HEK293 (cell line): ENCODE measurements at regions not wholly inside any gene's neighbourhood (a gene's known extent, or its start where the extent isn't known, plus 50 kb on each side); places are given as distances from the start of the nearest gene placed in this dataset.

ENCODE experiments used
- CTCF ChIA-PET: fragments of 350-600 bp; formaldehyde crosslinking; extraction: SDS; loops from one replicate; lab custom pipeline; 2021; ENCODE audit warnings: antibody characterized with exemption; lab: Yijun Ruan, JAX
- POLR2A ChIA-PET: fragments of 300-600 bp; formaldehyde crosslinking; extraction: SDS; loops from one replicate; lab custom pipeline; 2020; ENCODE audit warnings: antibody characterized with exemption, inconsistent platforms; lab: Yijun Ruan, JAX
- H3K27ac ChIP-seq: fragments of 200-500 bp; sonication (Bioruptor generic); 2 replicates; pipeline ENCODE4 v1.5.1; 2014; ENCODE audit warnings: low read depth, low read length, control low read depth, inconsistent platforms; ENCODE audit errors: extremely low read depth
- H3K36me3 ChIP-seq, 2 experiments: fragments of 200-500 bp in 1 of 2; sonication (Bioruptor generic) in 1 of 2; 1 replicate in 1 of 2; 2 replicates in 1 of 2; pipeline ENCODE4 v1.5.1; 2014 to 2017; ENCODE audit warnings: inconsistent platforms in 2 of 2, low read length in 2 of 2; ENCODE audit not compliant: control insufficient read depth in 2 of 2, insufficient read depth in 1 of 2
- H3K4me1 ChIP-seq: fragments of 200-500 bp; sonication (Bioruptor generic); 2 replicates; pipeline ENCODE4 v1.5.1; 2014; ENCODE audit warnings: mild to moderate bottlenecking, low read length, inconsistent platforms; ENCODE audit not compliant: control insufficient read depth, insufficient read depth
- H3K4me3 ChIP-seq: 2 replicates; pipeline ENCODE4 v1.5.1; 2011; ENCODE audit warnings: low read depth, mild to moderate bottlenecking, control low read depth, low read length, moderate library complexity
- H3K9me3 ChIP-seq: fragments of 200-500 bp; sonication (Bioruptor generic); 2 replicates; pipeline ENCODE4 v1.5.1; 2014; ENCODE audit warnings: low read depth, low read length, inconsistent platforms; ENCODE audit not compliant: control insufficient read depth, insufficient read depth
- BCL11A ChIP-seq: fragments of 450-650 bp; formaldehyde crosslinking; IDR thresholded peaks from 2 replicates; pipeline ENCODE4 v1.5.1; 2016; ENCODE audit warnings: low read depth, missing biosample characterization, missing genetic modification characterization
- RBAK ChIP-seq: fragments of 450-650 bp; formaldehyde crosslinking; IDR thresholded peaks from 2 replicates; pipeline ENCODE4 v1.5.1; 2016; ENCODE audit warnings: missing biosample characterization, missing genetic modification characterization
- SETDB1 ChIP-seq: IDR thresholded peaks from one replicate; pipeline ENCODE4 v1.6.1; 2017; ENCODE audit warnings: mild to moderate bottlenecking, low read length, moderate library complexity, mixed read lengths; ENCODE audit not compliant: insufficient read length
- ZIC2 ChIP-seq: fragments of 450-650 bp; formaldehyde crosslinking; IDR thresholded peaks from 2 replicates; pipeline ENCODE4 v1.5.1; 2016; ENCODE audit warnings: missing biosample characterization, missing genetic modification characterization
- ZNF155 ChIP-seq: fragments of 450-650 bp; formaldehyde crosslinking; IDR thresholded peaks from 2 replicates; pipeline ENCODE4 v1.5.1; 2016; ENCODE audit warnings: missing biosample characterization, missing genetic modification characterization
- ZNF341 ChIP-seq: fragments of 450-650 bp; formaldehyde crosslinking; IDR thresholded peaks from 2 replicates; pipeline ENCODE4; 2016; ENCODE audit warnings: low read depth, missing biosample characterization, missing genetic modification characterization
- ZNF544 ChIP-seq: fragments of 450-650 bp; formaldehyde crosslinking; IDR thresholded peaks from 2 replicates; pipeline ENCODE4 v1.5.0; 2017; ENCODE audit warnings: missing biosample characterization, missing genetic modification characterization
- ZNF549 ChIP-seq: fragments of 450-650 bp; IDR thresholded peaks from 2 replicates; pipeline ENCODE4 v1.5.1; 2018; ENCODE audit warnings: missing biosample characterization, missing genetic modification characterization, mild to moderate bottlenecking, inconsistent platforms, moderate library complexity
- ZNF624 ChIP-seq: fragments of 450-650 bp; formaldehyde crosslinking; IDR thresholded peaks from 2 replicates; pipeline ENCODE4 v1.5.1; 2017; ENCODE audit warnings: missing biosample characterization, missing genetic modification characterization
- ZNF654 ChIP-seq: fragments of 450-650 bp; formaldehyde crosslinking; IDR thresholded peaks from 2 replicates; pipeline ENCODE4 v1.5.1; 2016; ENCODE audit warnings: low read depth, missing biosample characterization, missing genetic modification characterization
- ZNF664 ChIP-seq: fragments of 450-650 bp; formaldehyde crosslinking; IDR thresholded peaks from 2 replicates; pipeline ENCODE4 v1.5.1; 2016; ENCODE audit warnings: missing biosample characterization, missing genetic modification characterization
- ZNF843 ChIP-seq: fragments of 450-650 bp; formaldehyde crosslinking; IDR thresholded peaks from 2 replicates; pipeline ENCODE4 v1.5.1; 2016; ENCODE audit warnings: missing biosample characterization, missing genetic modification characterization
- ZSCAN30 ChIP-seq: fragments of 450-650 bp; IDR thresholded peaks from 2 replicates; pipeline ENCODE4 v1.5.1; 2018; ENCODE audit warnings: missing biosample characterization, mild to moderate bottlenecking, missing genetic modification characterization, moderate library complexity
- TF ChIP-seq, protein P1 (sequence below): fragments of 450-650 bp; formaldehyde crosslinking; IDR thresholded peaks from 2 replicates; pipeline ENCODE4 v1.5.1; 2016; ENCODE audit warnings: missing biosample characterization, missing genetic modification characterization
- TF ChIP-seq, protein P2 (sequence below): fragments of 450-650 bp; formaldehyde crosslinking; IDR thresholded peaks from 2 replicates; pipeline ENCODE4 v1.5.1; 2016; ENCODE audit warnings: missing biosample characterization, missing genetic modification characterization
- TF ChIP-seq, protein P3 (sequence below): fragments of 450-650 bp; formaldehyde crosslinking; IDR thresholded peaks from 2 replicates; pipeline ENCODE4 v1.5.1; 2017; ENCODE audit warnings: missing biosample characterization, missing genetic modification characterization
- TF ChIP-seq, protein P4 (sequence below): fragments of 450-650 bp; formaldehyde crosslinking; IDR thresholded peaks from 2 replicates; pipeline ENCODE4 v1.5.1; 2017; ENCODE audit warnings: missing biosample characterization, missing genetic modification characterization

DNA sequence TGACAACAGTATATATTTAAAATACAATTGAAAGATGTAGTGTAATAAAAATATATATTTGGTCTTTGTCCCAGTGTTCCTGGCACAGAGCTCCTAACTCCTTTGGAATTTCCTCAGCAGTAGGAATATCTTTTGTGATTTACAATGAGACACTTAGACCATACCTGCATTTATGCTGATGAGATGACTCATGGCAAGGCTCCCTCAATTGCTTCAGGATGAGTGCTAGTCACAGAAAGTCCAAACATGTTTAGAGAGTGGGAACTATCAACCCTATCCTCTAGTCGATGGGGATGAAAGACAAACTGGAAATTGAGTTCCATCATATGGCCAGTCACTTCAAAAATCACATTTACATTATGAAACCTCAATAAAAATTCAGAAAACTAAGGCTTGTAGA is 588.3 kb upstream of the LMCD1 start (continued):
- TF ChIP-seq, protein P1, sequence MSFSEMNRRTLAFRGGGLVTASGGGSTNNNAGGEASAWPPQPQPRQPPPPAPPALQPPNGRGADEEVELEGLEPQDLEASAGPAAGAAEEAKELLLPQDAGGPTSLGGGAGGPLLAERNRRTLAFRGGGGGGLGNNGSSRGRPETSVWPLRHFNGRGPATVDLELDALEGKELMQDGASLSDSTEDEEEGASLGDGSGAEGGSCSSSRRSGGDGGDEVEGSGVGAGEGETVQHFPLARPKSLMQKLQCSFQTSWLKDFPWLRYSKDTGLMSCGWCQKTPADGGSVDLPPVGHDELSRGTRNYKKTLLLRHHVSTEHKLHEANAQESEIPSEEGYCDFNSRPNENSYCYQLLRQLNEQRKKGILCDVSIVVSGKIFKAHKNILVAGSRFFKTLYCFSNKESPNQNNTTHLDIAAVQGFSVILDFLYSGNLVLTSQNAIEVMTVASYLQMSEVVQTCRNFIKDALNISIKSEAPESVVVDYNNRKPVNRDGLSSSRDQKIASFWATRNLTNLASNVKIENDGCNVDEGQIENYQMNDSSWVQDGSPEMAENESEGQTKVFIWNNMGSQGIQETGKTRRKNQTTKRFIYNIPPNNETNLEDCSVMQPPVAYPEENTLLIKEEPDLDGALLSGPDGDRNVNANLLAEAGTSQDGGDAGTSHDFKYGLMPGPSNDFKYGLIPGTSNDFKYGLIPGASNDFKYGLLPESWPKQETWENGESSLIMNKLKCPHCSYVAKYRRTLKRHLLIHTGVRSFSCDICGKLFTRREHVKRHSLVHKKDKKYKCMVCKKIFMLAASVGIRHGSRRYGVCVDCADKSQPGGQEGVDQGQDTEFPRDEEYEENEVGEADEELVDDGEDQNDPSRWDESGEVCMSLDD (tag by site-specific recombination), result no peak
- TF ChIP-seq ZNF341 (tag by site-specific recombination) (no peak), ZSCAN30 (no peak), ZNF624 (tag by site-specific recombination) (no peak)
- TF ChIP-seq, protein P2, sequence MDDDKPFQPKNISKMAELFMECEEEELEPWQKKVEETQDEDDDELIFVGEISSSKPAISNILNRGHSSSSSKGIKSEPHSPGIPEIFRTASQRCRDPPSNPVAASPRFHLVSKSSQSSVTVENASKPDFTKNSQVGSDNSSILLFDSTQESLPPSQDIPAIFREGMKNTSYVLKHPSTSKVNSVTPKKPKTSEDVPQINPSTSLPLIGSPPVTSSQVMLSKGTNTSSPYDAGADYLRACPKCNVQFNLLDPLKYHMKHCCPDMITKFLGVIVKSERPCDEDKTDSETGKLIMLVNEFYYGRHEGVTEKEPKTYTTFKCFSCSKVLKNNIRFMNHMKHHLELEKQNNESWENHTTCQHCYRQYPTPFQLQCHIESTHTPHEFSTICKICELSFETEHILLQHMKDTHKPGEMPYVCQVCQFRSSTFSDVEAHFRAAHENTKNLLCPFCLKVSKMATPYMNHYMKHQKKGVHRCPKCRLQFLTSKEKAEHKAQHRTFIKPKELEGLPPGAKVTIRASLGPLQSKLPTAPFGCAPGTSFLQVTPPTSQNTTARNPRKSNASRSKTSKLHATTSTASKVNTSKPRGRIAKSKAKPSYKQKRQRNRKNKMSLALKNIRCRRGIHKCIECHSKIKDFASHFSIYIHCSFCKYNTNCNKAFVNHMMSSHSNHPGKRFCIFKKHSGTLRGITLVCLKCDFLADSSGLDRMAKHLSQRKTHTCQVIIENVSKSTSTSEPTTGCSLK (tag by site-specific recombination), result no peak

DNA sequence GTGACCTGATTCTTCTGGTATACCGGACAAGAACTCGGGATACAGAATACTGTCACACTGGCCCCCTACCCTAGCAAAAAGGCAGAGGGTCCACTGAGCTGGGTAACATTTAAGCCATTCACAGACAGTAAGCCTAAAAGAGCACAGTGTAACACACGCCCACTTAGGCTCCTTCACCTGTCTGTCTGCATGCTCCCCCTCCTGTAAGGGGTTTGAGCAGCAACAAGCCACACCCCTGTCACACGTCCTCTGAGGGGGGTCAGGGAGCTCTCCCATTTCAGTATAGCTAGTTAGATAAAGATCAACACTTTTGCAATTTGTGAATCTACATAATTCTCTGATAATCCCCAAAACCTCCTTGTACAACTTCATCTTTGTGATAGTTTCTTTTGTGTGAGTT is 586.3 kb upstream of the LMCD1 start:
- no peaks in the 10 kb centered on the region for H3K36me3 ChIP-seq
- CTCF ChIA-PET, result no interaction called here
- no peaks in the 10 kb centered on the region for H3K9me3 ChIP-seq
- no peak for TF ChIP-seq RBAK (tag by site-specific recombination)
- TF ChIP-seq ZIC2 (tag by site-specific recombination), result no peak
- TF ChIP-seq BCL11A (tag by site-specific recombination), result no peak
- TF ChIP-seq ZNF654 (tag by site-specific recombination), result no peak
- no peak for TF ChIP-seq ZNF549 (tag by site-specific recombination)
- TF ChIP-seq ZNF544 (tag by site-specific recombination), result no peak
- TF ChIP-seq, protein P3, sequence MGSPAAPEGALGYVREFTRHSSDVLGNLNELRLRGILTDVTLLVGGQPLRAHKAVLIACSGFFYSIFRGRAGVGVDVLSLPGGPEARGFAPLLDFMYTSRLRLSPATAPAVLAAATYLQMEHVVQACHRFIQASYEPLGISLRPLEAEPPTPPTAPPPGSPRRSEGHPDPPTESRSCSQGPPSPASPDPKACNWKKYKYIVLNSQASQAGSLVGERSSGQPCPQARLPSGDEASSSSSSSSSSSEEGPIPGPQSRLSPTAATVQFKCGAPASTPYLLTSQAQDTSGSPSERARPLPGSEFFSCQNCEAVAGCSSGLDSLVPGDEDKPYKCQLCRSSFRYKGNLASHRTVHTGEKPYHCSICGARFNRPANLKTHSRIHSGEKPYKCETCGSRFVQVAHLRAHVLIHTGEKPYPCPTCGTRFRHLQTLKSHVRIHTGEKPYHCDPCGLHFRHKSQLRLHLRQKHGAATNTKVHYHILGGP (tag by site-specific recombination), result no peak
- TF ChIP-seq ZNF843, result no peak
- TF ChIP-seq ZNF155, result no peak
- TF ChIP-seq SETDB1, result no peak
- no peak for TF ChIP-seq ZNF664 (tag by site-specific recombination)
- TF ChIP-seq, protein P4, sequence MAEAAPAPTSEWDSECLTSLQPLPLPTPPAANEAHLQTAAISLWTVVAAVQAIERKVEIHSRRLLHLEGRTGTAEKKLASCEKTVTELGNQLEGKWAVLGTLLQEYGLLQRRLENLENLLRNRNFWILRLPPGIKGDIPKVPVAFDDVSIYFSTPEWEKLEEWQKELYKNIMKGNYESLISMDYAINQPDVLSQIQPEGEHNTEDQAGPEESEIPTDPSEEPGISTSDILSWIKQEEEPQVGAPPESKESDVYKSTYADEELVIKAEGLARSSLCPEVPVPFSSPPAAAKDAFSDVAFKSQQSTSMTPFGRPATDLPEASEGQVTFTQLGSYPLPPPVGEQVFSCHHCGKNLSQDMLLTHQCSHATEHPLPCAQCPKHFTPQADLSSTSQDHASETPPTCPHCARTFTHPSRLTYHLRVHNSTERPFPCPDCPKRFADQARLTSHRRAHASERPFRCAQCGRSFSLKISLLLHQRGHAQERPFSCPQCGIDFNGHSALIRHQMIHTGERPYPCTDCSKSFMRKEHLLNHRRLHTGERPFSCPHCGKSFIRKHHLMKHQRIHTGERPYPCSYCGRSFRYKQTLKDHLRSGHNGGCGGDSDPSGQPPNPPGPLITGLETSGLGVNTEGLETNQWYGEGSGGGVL (tag by site-specific recombination), result no peak
- TF ChIP-seq, all 188 proteins: peak for 0
- H3K4me3 ChIP-seq, result no peak overlapping the region
- H3K4me1 ChIP-seq, result no peaks in the 10 kb centered on the region
- POLR2A ChIA-PET, result no interaction called here
- H3K27ac ChIP-seq, result no peak overlapping the region
